Fibroblast of the aortic adventitia (primary cell): ENCODE measurements at regions not wholly inside any gene's neighbourhood (a gene's known extent, or its start where the extent isn't known, plus 50 kb on each side); places are given as distances from the start of the nearest gene placed in this dataset.

Source experiments
- DNase-seq: peaks from one replicate; pipeline ENCODE4 v3.0.0-alpha.2; 2010; ENCODE audit warnings: low read depth
- H3K4me3 ChIP-seq: 2 replicates; pipeline ENCODE4 v1.5.1; 2011; ENCODE audit warnings: low read depth, mild to moderate bottlenecking, control low read depth, low read length, moderate library complexity
- TF ChIP-seq, protein P1 (sequence below): IDR thresholded peaks from 2 replicates; pipeline ENCODE4 v1.5.1; 2011; ENCODE audit warnings: mild to moderate bottlenecking, low read length, control low read depth, inconsistent platforms; ENCODE audit not compliant: insufficient read depth

DNA sequence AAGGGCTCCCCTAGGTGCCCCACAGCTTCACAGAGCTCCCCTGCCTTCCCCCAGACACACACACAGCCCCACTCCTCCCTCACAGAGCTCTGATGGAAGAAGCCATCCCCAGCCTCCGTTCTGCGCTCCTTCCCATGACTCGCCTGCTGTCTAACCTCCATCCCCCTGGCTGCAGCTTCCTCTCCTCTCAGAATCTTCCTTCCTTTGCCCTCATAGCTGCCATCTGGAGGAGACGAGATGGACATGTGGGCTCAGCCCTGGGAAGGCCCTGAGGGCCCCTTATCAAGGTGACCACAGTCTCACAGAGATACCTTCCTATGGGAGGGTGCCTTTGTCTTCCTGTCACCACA, 94.3 kb downstream of the PCDH1 start:
- no peak overlapping the region for H3K4me3 ChIP-seq
- DNase-seq: no peak
- TF ChIP-seq, protein P1, sequence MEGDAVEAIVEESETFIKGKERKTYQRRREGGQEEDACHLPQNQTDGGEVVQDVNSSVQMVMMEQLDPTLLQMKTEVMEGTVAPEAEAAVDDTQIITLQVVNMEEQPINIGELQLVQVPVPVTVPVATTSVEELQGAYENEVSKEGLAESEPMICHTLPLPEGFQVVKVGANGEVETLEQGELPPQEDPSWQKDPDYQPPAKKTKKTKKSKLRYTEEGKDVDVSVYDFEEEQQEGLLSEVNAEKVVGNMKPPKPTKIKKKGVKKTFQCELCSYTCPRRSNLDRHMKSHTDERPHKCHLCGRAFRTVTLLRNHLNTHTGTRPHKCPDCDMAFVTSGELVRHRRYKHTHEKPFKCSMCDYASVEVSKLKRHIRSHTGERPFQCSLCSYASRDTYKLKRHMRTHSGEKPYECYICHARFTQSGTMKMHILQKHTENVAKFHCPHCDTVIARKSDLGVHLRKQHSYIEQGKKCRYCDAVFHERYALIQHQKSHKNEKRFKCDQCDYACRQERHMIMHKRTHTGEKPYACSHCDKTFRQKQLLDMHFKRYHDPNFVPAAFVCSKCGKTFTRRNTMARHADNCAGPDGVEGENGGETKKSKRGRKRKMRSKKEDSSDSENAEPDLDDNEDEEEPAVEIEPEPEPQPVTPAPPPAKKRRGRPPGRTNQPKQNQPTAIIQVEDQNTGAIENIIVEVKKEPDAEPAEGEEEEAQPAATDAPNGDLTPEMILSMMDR: no peak

DNA sequence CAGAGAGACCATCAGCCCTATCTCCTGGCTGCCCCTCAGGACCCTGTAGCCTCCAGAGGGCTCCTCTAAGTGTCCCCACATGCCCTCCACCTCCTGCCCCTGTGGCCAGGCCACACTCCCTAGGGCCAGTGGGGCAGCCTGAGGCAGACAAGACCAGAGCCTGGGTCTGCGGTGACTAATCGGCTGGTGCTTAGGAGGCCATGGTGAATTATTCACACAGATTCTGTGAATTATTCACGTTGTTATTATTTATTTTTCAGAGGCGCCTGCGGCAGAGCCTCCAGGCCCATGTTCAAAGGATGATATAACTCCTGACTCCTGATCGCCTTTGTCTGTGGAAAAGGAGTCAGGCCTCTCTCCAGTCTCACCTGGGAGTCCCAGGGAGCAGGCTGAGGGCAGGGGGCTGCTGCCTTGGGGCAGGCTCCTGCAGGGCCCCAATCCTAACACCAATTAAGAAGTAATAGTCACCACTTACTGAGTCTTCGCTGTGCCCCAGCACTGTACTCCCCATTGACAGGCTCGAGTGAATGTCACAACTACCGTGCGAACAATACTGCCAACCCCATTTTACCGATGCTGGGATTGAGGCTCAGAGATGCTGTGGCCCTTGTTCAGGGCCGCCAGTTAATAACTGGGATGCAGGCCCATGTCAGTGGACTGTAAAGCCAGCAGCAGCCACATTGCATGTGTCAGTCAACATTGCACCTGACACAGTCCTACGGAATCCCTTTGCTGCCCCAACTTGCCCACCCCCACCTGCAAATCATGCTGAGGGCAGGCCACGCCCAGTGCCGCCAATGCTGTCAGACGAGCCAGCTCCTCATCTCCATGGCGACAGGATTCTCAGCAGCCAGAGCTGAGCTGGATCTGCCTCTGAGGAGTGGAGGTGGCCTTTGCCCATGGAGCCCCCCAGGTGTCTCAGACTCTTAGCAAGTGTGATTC, 94.9 kb downstream of the PCDH1 start:
- no peak overlapping the region for H3K4me3 ChIP-seq
- TF ChIP-seq, protein P1: no peak
- DNase-seq: no peak

DNA sequence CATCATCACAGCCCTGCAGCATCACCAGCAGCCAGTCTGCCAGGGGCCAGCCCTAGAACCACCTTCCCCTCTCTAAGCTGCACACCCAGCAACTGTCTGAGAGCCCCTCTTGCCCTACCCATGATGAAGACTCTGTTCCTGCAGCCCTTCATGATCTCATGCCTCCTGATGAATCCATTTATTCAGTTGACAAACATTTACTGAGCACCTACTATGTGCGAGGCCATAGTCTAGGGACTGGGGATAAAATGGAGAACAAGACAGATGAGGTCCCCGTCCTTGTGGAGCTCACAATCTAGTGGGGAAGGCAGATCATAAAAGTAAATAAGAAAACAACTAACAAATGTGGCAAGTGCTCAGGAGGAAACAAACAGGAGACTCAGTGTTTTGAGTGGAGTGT, 96.3 kb downstream of the PCDH1 start:
- no peak overlapping the region for H3K4me3 ChIP-seq
- no peak for DNase-seq
- TF ChIP-seq, protein P1: no peak

DNA sequence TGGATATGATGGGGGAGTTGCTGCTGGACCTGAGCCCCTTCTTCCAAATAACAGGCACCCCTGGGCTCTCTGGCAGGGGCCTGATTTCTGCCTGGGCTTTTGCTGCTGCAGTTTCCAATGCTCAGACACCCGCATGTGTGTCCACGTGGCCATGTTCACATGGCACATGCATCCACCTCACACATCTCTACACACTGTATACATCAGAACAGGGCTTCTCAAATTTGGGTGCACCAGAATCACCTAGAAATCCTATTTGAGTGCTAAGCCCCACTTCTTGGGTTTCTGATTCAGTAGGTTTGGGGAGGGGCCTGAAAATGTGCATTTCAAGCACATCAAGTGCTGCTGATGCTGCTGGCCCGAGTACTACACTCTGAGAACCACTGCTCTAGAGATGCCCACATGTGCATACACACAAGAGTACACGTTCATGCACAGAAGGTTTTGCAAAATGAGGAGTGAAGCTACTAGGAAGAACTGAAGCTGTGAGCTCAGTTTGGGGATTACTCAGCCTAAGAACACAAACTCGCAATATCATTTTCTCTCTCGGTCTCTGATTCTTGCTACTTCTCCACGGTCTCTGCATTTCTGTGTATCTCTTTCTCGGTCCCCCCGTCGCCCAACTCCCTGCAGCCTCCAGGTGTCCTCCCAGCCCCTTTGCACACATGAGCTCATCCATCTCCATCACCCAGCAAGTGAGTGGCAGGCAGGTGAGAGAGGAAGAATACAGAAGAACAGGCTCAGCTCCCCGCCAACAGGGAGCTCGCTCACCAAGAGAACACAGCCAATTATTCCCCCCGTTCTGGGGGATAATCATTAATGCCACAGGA, 97.0 kb downstream of the PCDH1 start:
- TF ChIP-seq, protein P1: no peak
- no peak for DNase-seq
- H3K4me3 ChIP-seq: no peak overlapping the region

- DNase-seq: no peak
- TF ChIP-seq, protein P1: no peak
- no peak overlapping the region for H3K4me3 ChIP-seq
Observed at GRCh38 chr5:141780240-141780951, 97.8 kb downstream of the PCDH1 start.

DNA sequence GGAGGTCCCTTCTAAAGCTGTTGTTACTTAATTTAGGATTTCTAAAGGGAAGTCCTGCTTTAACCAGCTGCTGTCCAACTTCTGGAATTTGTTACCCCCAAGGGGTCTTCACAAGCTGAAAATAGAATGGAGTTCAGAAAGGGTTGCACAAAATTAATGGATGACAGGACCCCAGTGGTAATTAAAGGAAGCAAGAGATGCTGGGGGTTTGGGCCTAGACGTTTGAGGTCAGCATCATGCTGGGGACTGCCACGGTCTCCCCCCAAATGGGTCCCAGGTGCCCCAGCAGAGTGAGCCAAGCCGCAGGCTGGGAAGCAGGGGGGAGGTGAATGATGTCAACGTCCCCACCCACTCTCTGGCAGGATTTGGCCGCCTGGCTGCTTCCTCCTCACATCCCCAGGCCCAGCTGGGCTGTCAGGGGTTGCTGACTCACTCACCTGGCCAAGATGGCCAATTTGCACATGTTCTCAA, 97.5 kb upstream of the ARAP3 start:
- TF ChIP-seq, protein P1: no peak
- peak; percentile 39 for DNase-seq
- no peak overlapping the region for H3K4me3 ChIP-seq
